ENCODE measurements at regions not wholly inside any gene's neighbourhood (a gene's known extent, or its start where the extent isn't known, plus 50 kb on each side); places are given as distances from the start of the nearest gene placed in this dataset.

DNA sequence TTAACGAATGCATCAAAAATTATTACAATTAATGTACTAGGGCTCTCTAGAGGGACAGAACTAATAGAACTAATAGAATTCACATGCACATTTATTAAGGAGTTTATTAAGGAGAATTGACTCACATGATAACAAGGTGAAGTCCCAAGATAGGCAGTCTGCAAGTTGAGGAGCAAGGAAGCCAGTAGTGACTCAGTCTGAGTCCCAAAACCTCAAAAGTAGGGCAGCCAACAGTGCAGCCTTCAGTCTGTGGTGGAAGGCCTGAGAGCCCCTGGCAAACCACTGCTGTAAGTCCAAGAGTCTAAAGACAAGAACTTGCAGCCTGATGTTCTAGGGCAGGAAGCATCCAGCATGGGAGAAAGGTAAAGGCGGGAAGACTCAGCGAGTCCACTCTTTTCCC, 633.8 kb downstream of the SEMA5A start:
- no peak overlapping the region for H3K27ac Mint-ChIP-seq
- no peaks in the 10 kb centered on the region for H3K27me3 Mint-ChIP-seq
- peaks cover 5% of the 10 kb centered on the region for H3K9me3 Mint-ChIP-seq (ENCODE audit: low read depth)
- H3K4me3 Mint-ChIP-seq: no peak overlapping the region
- H3K4me1 Mint-ChIP-seq (ENCODE audit: low read depth): no peaks in the 10 kb centered on the region
- H3K36me3 Mint-ChIP-seq: no peaks in the 10 kb centered on the region

DNA sequence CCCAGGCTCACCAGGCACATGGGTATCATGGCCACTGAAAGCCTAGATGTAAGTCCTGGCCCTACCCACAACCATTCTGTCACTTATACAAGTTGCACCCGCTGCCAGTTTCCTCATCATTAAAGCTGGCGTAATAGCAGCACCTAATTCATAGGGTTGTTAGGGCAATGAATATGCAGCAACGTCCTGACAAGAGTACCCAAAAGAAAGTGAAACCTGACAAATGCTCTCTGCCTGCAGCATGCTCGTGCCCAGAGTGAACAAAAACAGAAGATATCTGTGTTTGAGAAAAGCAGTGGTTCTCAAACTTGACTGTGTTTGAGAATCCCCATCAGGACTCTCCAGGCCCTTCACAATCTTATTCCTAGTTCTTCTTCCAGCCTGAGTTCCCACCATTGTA, 632.4 kb downstream of the SEMA5A start:
- no peak overlapping the region for H3K27ac Mint-ChIP-seq
- no peaks in the 10 kb centered on the region for H3K4me1 Mint-ChIP-seq (ENCODE audit: low read depth)
- no peaks in the 10 kb centered on the region for H3K27me3 Mint-ChIP-seq
- no peaks in the 10 kb centered on the region for H3K36me3 Mint-ChIP-seq
- no peak overlapping the region for H3K4me3 Mint-ChIP-seq
- H3K9me3 Mint-ChIP-seq (ENCODE audit: low read depth): peaks cover 15% of the 10 kb centered on the region

- no peaks in the 10 kb centered on the region for H3K36me3 Mint-ChIP-seq
- no peak overlapping the region for H3K27ac Mint-ChIP-seq
- H3K4me3 Mint-ChIP-seq: no peak overlapping the region
- H3K4me1 Mint-ChIP-seq (ENCODE audit: low read depth): no peaks in the 10 kb centered on the region
- H3K9me3 Mint-ChIP-seq (ENCODE audit: low read depth): peaks cover 20% of the 10 kb centered on the region
- no peaks in the 10 kb centered on the region for H3K27me3 Mint-ChIP-seq
These were observed 626.8 kb downstream of the SEMA5A start for GRCh38 chr5:8919096-8919495.

DNA sequence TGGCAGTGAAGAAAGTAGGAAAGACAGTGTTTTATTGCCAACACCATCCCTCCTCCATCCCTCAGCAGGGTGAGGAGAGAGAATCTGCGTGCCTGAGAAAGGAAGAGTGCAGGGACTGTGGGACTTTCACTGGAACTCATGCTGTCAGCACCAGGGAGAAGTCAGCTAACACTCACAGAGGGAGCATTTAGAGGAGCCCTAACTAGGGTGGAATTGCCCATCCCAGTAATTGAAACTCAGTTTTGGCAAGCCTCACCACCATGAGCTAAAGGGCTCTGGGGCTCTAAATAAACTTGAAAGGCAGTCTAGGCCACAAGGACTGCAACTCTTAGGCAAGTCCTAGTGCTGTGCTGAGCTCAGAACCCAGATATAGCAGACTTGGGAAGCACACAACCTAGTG, 622.3 kb downstream of the SEMA5A start:
- H3K27ac Mint-ChIP-seq: no peak overlapping the region
- no peaks in the 10 kb centered on the region for H3K36me3 Mint-ChIP-seq
- H3K4me1 Mint-ChIP-seq (ENCODE audit: low read depth): no peaks in the 10 kb centered on the region
- H3K27me3 Mint-ChIP-seq: no peaks in the 10 kb centered on the region
- H3K9me3 Mint-ChIP-seq (ENCODE audit: low read depth): peaks cover 13% of the 10 kb centered on the region
- H3K4me3 Mint-ChIP-seq: no peak overlapping the region

DNA sequence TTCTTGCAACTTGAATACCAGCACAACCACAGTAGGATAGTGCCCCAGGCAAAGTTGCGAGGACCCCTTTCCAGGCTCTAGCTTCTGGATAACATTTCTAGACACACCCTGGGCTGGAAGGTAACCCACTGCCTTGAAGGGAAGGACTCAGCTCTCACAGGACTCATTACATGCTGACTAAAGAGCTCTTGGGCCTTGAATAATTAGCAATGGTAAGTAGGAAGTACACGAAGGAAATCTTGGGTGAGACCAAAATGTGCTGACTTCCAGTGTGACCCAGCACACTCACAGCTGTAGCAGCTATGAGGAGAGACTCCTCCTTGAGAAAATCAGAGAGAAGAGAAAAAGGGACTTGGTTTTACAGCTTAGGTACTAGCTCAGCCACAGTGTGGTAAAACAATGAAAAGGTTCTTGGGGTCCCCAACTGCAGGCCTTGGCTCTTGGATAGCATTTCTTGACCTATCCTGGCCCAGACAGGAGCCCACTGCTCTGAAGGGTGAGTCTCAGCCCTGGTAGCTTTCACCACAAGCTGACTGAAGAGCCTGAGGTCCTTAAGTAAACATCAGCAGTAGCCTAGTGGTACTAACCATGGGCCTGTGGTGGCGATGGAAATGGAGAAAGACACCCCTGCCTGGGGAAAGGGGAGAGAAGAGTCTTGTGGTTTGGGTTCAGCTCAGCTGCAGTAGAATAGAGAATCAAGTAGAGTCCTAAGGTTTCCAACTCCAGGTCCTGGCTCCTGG, 621.7 kb downstream of the SEMA5A start:
- H3K27ac Mint-ChIP-seq: no peak overlapping the region
- peaks cover 18% of the 10 kb centered on the region for H3K9me3 Mint-ChIP-seq (ENCODE audit: low read depth)
- H3K4me1 Mint-ChIP-seq (ENCODE audit: low read depth): no peaks in the 10 kb centered on the region
- no peaks in the 10 kb centered on the region for H3K27me3 Mint-ChIP-seq
- no peaks in the 10 kb centered on the region for H3K36me3 Mint-ChIP-seq
- no peak overlapping the region for H3K4me3 Mint-ChIP-seq

- Mint-ChIP-seq H3K27me3 (no peaks in the 10 kb centered on the region), H3K4me3 (no peak overlapping the region), H3K36me3 (no peaks in the 10 kb centered on the region), H3K4me1 (ENCODE audit: low read depth) (no peaks in the 10 kb centered on the region), H3K9me3 (ENCODE audit: low read depth) (peaks cover 9% of the 10 kb centered on the region), H3K27ac (no peak overlapping the region)
These were observed 615.9 kb downstream of the SEMA5A start for GRCh38 chr5:8930021-8930420.

- Mint-ChIP-seq H3K36me3 (no peaks in the 10 kb centered on the region), H3K27ac (no peak overlapping the region)
These were observed 611.4 kb downstream of the SEMA5A start for GRCh38 chr5:8934455-8934854.

GRCh38 chr5:8940934-8941333, 604.9 kb downstream of the SEMA5A start:
- Mint-ChIP-seq H3K9me3 (ENCODE audit: low read depth) (peaks cover 18% of the 10 kb centered on the region), H3K4me1 (ENCODE audit: low read depth) (no peaks in the 10 kb centered on the region), H3K36me3 (no peaks in the 10 kb centered on the region), H3K27me3 (no peaks in the 10 kb centered on the region), H3K4me3 (no peak overlapping the region), H3K27ac (no peak overlapping the region)

More at GRCh38 chr5:8934455-8934854, 611.4 kb downstream of the SEMA5A start:
- no peaks in the 10 kb centered on the region for H3K4me1 Mint-ChIP-seq (ENCODE audit: low read depth)
- H3K4me3 Mint-ChIP-seq: no peak overlapping the region
- no peaks in the 10 kb centered on the region for H3K27me3 Mint-ChIP-seq
- peaks cover 6% of the 10 kb centered on the region for H3K9me3 Mint-ChIP-seq (ENCODE audit: low read depth)

DNA sequence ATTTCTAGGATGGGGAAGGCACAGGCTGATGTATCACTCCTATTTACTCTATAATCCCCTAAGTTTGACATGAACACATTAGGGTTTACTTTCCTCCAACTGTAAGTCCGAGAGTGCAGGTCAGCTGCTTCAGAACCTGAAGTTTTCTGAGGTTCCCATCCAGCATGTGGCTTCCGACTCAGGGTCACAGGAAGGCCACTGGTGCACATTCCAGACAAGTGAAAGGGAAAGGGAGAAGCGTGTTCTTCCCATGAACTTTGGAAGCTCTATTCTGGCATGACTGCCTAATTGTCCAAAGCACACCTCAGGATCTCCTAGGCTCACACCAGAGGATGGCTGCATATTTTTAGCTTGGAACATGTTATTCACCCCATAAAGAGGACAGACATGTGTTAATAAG, 602.6 kb downstream of the SEMA5A start:
- Mint-ChIP-seq H3K27me3 (no peaks in the 10 kb centered on the region), H3K4me1 (ENCODE audit: low read depth) (no peaks in the 10 kb centered on the region), H3K9me3 (ENCODE audit: low read depth) (peaks cover 13% of the 10 kb centered on the region), H3K27ac (no peak overlapping the region), H3K4me3 (no peak overlapping the region), H3K36me3 (no peaks in the 10 kb centered on the region)

GRCh38 chr5:8944005-8944404, 601.9 kb downstream of the SEMA5A start:
- H3K4me3 Mint-ChIP-seq: no peak overlapping the region
- no peaks in the 10 kb centered on the region for H3K4me1 Mint-ChIP-seq (ENCODE audit: low read depth)
- H3K27me3 Mint-ChIP-seq: no peaks in the 10 kb centered on the region
- H3K9me3 Mint-ChIP-seq (ENCODE audit: low read depth): peaks cover 17% of the 10 kb centered on the region
- no peaks in the 10 kb centered on the region for H3K36me3 Mint-ChIP-seq
- H3K27ac Mint-ChIP-seq: no peak overlapping the region

GRCh38 chr5:8945972-8946371, 599.9 kb downstream of the SEMA5A start:
- H3K9me3 Mint-ChIP-seq (ENCODE audit: low read depth): peaks cover 8% of the 10 kb centered on the region
- no peaks in the 10 kb centered on the region for H3K27me3 Mint-ChIP-seq
- no peak overlapping the region for H3K4me3 Mint-ChIP-seq
- H3K27ac Mint-ChIP-seq: no peak overlapping the region
- H3K4me1 Mint-ChIP-seq (ENCODE audit: low read depth): no peaks in the 10 kb centered on the region
- H3K36me3 Mint-ChIP-seq: no peaks in the 10 kb centered on the region

- Mint-ChIP-seq H3K36me3 (no peaks in the 10 kb centered on the region), H3K9me3 (ENCODE audit: low read depth) (peaks cover 6% of the 10 kb centered on the region), H3K4me1 (ENCODE audit: low read depth) (no peaks in the 10 kb centered on the region), H3K4me3 (no peak overlapping the region), H3K27ac (no peak overlapping the region), H3K27me3 (no peaks in the 10 kb centered on the region)
These were observed 596.0 kb downstream of the SEMA5A start for GRCh38 chr5:8949908-8950307.

DNA sequence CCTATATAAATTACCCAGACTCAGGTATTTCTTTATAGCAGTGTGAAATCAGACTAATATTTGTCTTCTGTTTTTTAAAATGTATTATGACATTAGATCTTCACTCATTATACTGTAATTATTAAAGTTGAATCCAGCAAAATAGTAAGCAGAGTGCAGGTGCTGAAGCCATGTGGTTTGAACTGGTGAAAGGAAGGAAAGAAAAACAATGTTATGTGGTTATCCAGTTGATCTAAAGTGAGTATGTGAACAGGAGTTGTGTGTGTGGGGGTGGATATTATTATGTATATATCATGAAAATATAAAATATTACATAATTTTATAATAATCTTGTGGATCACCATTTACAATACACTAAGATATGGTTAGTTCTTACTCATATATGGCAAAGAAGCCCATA, 593.7 kb downstream of the SEMA5A start:
- H3K4me1 Mint-ChIP-seq (ENCODE audit: low read depth): no peaks in the 10 kb centered on the region
- H3K27ac Mint-ChIP-seq: no peak overlapping the region
- H3K9me3 Mint-ChIP-seq (ENCODE audit: low read depth): peaks cover 6% of the 10 kb centered on the region
- H3K36me3 Mint-ChIP-seq: no peaks in the 10 kb centered on the region
- H3K27me3 Mint-ChIP-seq: no peaks in the 10 kb centered on the region
- H3K4me3 Mint-ChIP-seq: no peak overlapping the region

DNA sequence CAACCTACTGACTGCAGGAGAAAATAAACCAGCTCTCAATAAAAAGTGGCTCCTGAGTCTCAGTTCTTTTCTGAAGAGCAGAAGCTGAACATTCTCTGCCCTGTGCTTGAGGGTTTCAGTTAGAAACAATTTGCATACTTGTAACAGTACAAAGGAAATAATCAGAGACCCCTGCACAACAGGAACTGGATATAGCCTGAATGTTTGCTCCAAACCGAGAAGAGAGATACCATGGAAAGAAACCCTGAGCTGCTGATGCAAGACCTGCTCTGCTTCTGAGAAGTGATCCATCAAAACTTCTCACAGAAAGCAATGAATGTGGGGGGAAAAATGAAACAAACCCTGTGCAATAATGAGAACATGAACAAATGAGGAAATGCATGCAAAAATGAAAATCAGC, 592.9 kb downstream of the SEMA5A start:
- Mint-ChIP-seq H3K27me3 (no peaks in the 10 kb centered on the region), H3K4me1 (ENCODE audit: low read depth) (no peaks in the 10 kb centered on the region), H3K9me3 (ENCODE audit: low read depth) (peaks cover 6% of the 10 kb centered on the region), H3K4me3 (no peak overlapping the region), H3K36me3 (no peaks in the 10 kb centered on the region), H3K27ac (no peak overlapping the region)

- H3K36me3 Mint-ChIP-seq: no peaks in the 10 kb centered on the region
- H3K9me3 Mint-ChIP-seq (ENCODE audit: low read depth): peaks cover 8% of the 10 kb centered on the region
- H3K27me3 Mint-ChIP-seq: no peaks in the 10 kb centered on the region
- no peak overlapping the region for H3K4me3 Mint-ChIP-seq
- H3K27ac Mint-ChIP-seq: no peak overlapping the region
- H3K4me1 Mint-ChIP-seq (ENCODE audit: low read depth): no peaks in the 10 kb centered on the region
These were observed 591.9 kb downstream of the SEMA5A start for GRCh38 chr5:8953911-8954438.

DNA sequence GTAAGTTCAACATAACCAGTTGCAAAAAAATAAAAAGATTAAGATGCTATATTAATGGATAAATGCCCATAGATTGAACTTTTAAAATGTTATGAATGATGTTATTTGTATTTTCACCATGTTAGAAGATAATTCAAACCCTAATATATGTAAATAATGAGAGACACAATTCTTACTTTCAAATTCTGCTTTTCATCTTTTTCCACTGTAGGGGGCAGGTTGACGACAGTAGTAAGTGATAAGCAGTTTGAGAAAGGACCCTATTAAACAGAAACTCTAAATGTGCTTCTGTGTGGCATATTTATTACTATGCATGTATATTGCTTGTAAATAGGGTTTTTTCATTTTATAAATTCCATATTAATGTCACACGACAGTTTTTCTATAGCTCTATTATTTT, 591.1 kb downstream of the SEMA5A start:
- no peak overlapping the region for H3K27ac Mint-ChIP-seq
- no peaks in the 10 kb centered on the region for H3K27me3 Mint-ChIP-seq
- H3K4me1 Mint-ChIP-seq (ENCODE audit: low read depth): no peaks in the 10 kb centered on the region
- no peak overlapping the region for H3K4me3 Mint-ChIP-seq
- H3K36me3 Mint-ChIP-seq: no peaks in the 10 kb centered on the region
- H3K9me3 Mint-ChIP-seq (ENCODE audit: low read depth): peaks cover 6% of the 10 kb centered on the region

Measured in activated naive CD8-positive, alpha-beta T cell (primary cell).